Stimulated activated naive B cell treated with anti-CD40 and anti-IgM and Interleukin-4, amounts not matched to agents 10 μg/mL and 1 μg/mL and 100 μg/mL, for 72 hours (primary cell): ENCODE measurements at regions not wholly inside any gene's neighbourhood (a gene's known extent, or its start where the extent isn't known, plus 50 kb on each side); places are given as distances from the start of the nearest gene placed in this dataset.
"Not testable (repeated sequence)": the region's sequence is repeated elsewhere in the genome, so short reads cannot be mapped to it uniquely, and the experiment has no call there.

Source experiments
- ATAC-seq, 2 donors: fragments of 150-1000 bp; cut with Tn5 transposase; replicated peaks; 2 replicates each; pipeline ENCODE4 v1.10.0; 2021; ENCODE audit warnings: moderate library complexity in 1 of 2
- DNase-seq: peaks from one replicate; pipeline ENCODE4 v3.0.0; 2021
- H3K27ac Mint-ChIP-seq: one replicate; pipeline ENCODE4 v1.8.0; 2022; ENCODE audit warnings: mild to moderate bottlenecking, mixed read lengths
- H3K27me3 Mint-ChIP-seq, 2 donors: one replicate each; pipeline ENCODE4 v1.8.0; 2022; ENCODE audit warnings: mixed read lengths in 2 of 2
- H3K36me3 Mint-ChIP-seq, 2 donors: one replicate each; pipeline ENCODE4 v1.8.0; 2022; ENCODE audit warnings: mixed read lengths in 2 of 2, mild to moderate bottlenecking in 1 of 2
- H3K4me1 Mint-ChIP-seq, 2 donors: one replicate each; pipeline ENCODE4 v1.8.0; 2022; ENCODE audit warnings: mixed read lengths in 2 of 2, mild to moderate bottlenecking in 1 of 2
- H3K4me3 Mint-ChIP-seq, 2 donors: one replicate each; pipeline ENCODE4 v1.8.0; 2022; ENCODE audit warnings: mild to moderate bottlenecking in 2 of 2, mixed read lengths in 2 of 2, moderate library complexity in 1 of 2
- H3K9me3 Mint-ChIP-seq, 2 donors: one replicate each; pipeline ENCODE4 v1.8.0; 2022; ENCODE audit warnings: mixed read lengths in 2 of 2, mild to moderate bottlenecking in 1 of 2

DNA sequence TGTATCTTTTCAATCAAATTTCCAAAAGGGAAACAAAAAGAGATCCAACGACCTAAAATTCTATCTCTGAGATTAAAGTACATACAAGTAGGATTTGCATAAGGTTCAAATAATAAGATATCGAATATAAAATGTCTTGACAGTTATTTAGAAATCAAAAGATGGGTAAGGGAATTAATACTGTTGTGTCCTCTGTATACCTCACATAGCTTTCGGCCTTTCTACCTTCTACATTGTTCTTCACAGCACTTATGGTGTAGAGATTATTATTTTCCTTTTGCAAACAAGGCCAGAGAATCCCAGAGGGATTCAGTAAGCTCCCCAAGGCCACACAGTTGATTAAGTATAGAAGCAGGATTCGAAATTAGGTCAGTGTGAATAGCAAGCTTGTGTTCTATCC, 403.6 kb downstream of the SPRY2 start:
- ATAC-seq = no peak
- Mint-ChIP-seq H3K9me3 (no peaks in the 10 kb centered on the region), H3K4me1 (no peaks in the 10 kb centered on the region), H3K36me3 (no peaks in the 10 kb centered on the region), H3K27me3 (peaks cover 0 to 7% of the 10 kb centered on the region in 2 donors), H3K4me3 (no peak overlapping the region), H3K27ac (no peak overlapping the region)
- no peak for DNase-seq

DNA sequence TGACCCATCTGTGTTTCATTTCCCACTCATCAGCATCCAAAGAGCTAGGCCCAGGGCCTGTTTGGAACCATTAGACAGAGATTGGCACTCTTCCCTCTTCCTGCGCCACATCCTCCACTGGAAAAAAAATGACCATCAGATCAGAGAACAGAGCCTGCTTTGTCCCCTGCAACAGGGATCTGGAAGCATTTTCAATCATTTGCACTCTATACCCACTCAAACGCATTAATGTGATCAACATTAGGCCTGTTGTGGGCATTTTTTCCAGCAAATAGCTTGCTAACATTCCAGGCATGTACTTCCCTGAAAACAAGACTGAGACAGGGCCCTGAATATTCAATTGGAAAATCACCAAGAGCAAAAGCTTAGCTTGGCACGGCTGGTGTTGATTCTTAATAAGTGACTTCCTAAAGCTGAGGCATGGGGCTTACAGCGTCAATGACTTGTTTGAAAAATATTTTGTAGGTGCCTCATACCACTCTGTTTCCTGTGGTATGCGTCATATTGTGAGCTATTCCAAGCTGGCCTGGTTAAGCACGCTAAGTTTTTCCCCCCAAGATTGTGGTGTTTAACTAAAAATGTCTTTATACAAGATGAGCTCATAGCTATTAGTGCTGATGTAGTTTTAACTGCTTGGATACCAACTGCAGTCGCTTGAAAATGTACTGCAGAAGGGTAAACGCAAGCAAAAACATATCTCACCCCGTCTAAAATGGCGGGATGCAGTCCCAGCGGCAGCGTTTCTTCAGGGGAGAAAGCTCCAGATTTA, 404.4 kb downstream of the SPRY2 start:
- no peaks in the 10 kb centered on the region for H3K9me3 Mint-ChIP-seq
- peaks cover 0 to 3% of the 10 kb centered on the region in 2 donors for H3K27me3 Mint-ChIP-seq
- no peaks in the 10 kb centered on the region for H3K36me3 Mint-ChIP-seq
- H3K4me1 Mint-ChIP-seq = no peaks in the 10 kb centered on the region
- H3K4me3 Mint-ChIP-seq = no peak overlapping the region
- DNase-seq (no peak), ATAC-seq (no peak)
- no peak overlapping the region for H3K27ac Mint-ChIP-seq

DNA sequence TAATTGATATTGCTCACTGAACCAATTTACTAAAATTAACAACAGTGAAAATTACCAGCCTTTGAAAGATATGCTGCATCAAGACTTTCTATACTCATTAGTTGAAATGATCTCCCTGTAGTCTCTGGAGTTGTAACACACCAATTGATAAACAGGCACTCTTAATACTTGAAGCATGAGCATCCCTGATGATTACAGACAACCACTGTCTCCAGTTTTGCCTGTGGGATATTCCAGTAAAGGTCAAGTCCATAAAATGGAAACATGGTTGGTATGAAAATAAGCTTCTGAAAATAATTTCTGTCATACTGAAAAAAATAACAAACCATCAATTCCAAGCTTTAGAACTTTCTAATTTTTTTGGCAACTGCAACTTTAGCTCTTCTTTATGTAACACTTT, 405.8 kb downstream of the SPRY2 start:
- no peak overlapping the region for H3K4me3 Mint-ChIP-seq
- ATAC-seq (no peak), DNase-seq (no peak)
- H3K4me1 Mint-ChIP-seq = no peaks in the 10 kb centered on the region
- H3K27ac Mint-ChIP-seq = no peak overlapping the region
- H3K36me3 Mint-ChIP-seq = no peaks in the 10 kb centered on the region
- peaks cover 3 to 4% of the 10 kb centered on the region in 2 donors for H3K9me3 Mint-ChIP-seq
- H3K27me3 Mint-ChIP-seq = no peaks in the 10 kb centered on the region

DNA sequence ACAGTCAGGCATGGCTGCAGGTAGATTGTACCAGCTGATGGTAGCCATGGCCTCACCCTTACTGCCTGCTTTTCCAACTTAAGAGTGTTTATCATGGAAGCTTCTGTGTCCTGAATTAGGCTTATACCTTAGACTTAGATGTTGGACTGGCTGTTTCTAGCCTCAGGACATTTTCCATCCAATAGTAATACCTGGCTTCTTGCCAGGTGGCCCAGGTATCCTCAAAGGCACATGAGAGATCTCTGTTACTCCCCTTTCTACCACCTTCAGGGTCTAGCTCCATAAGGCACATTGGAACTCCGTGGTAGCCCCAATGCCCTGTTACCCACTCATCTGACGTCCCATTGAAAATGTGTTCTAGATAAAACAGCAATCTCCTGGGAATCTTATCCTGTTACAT, 407.5 kb downstream of the SPRY2 start:
- no peak overlapping the region for H3K27ac Mint-ChIP-seq
- H3K36me3 Mint-ChIP-seq = no peaks in the 10 kb centered on the region
- H3K4me1 Mint-ChIP-seq = no peaks in the 10 kb centered on the region
- no peak overlapping the region for H3K4me3 Mint-ChIP-seq
- H3K9me3 Mint-ChIP-seq = peaks cover 3 to 4% of the 10 kb centered on the region in 2 donors
- DNase-seq = no peak
- no peaks in the 10 kb centered on the region for H3K27me3 Mint-ChIP-seq
- ATAC-seq = no peak

DNA sequence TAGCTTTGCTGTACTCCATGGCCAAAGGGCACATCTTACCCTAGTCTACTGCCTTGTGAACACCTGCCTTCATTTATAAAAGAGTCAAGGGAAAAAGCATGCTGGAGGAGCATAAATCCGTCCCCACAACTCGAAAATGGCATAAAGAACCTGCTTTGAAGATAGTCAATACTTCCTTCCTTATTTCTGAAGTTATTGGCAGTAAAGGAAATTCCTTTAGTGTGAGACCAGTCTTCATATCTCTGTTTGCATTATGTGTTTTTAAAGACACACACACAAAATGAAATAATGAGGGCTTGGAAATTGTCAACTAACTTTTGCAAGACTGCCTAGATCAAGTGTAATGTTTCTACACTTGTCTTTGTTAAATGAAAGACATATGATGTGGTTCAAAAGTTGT, 408.4 kb downstream of the SPRY2 start:
- no peaks in the 10 kb centered on the region for H3K27me3 Mint-ChIP-seq
- DNase-seq (no peak), ATAC-seq (no peak)
- H3K36me3 Mint-ChIP-seq = no peaks in the 10 kb centered on the region
- H3K4me3 Mint-ChIP-seq = no peak overlapping the region
- no peaks in the 10 kb centered on the region for H3K4me1 Mint-ChIP-seq
- H3K27ac Mint-ChIP-seq = no peak overlapping the region
- H3K9me3 Mint-ChIP-seq = peaks cover 3 to 4% of the 10 kb centered on the region in 2 donors

DNA sequence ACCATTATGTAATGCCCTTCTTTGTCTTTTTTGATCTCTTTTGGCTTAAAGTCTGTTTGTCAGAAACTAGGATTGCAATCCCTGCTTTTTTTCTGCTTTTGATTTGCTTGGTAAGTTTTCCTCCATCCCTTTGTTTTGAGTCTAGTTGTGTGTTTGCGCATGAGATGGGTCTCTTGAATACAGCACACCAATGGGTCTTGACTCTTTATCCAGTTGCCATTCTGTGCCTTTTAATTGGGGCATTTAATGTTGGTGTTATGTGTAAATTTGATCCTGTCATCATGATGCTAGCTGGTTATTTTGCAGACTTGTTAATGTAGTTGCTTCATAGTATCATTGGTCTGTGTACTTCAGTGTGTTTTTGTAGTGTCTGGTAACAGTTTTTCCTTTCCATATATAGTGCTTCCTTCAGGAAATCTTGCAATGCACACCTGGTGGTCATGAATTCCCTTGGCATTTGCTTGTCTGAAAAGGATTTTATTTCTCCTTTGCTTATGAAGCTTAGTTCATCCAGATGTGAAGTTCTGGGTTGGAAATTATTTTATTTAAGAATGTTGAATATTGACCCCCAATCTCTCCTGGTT, 416.9 kb downstream of the SPRY2 start:
- not testable (repeated sequence) for ATAC-seq, H3K27ac Mint-ChIP-seq, H3K4me3 Mint-ChIP-seq, H3K4me1 Mint-ChIP-seq, DNase-seq, H3K36me3 Mint-ChIP-seq, H3K27me3 Mint-ChIP-seq
- peaks cover 16 to 28% of the 10 kb centered on the region in 2 donors for H3K9me3 Mint-ChIP-seq

DNA sequence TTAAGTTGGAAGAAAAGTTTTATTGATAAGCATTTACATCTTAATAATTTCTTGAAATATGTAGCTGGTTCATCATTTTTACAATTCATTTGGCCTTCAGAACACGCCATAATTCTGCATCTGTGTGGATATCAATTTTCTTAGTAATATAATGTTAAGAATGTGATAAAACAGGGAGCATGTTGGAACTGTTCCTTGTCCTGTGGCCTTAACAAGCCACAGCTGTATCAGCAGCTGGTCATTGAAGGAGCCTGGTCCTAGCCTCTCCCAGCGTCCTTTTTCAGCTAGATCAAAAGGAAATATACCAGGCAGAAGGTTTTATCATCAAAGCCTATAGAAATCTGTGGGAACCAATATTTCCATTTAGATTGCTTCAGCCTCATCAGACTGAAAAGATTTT, 421.8 kb downstream of the SPRY2 start:
- DNase-seq = no peak
- Mint-ChIP-seq H3K4me1 (no peaks in the 10 kb centered on the region), H3K36me3 (peaks cover 0 to 2% of the 10 kb centered on the region in 2 donors), H3K4me3 (no peak overlapping the region), H3K27me3 (no peaks in the 10 kb centered on the region), H3K27ac (no peak overlapping the region), H3K9me3 (peaks cover 15 to 17% of the 10 kb centered on the region in 2 donors)
- ATAC-seq = no peak

DNA sequence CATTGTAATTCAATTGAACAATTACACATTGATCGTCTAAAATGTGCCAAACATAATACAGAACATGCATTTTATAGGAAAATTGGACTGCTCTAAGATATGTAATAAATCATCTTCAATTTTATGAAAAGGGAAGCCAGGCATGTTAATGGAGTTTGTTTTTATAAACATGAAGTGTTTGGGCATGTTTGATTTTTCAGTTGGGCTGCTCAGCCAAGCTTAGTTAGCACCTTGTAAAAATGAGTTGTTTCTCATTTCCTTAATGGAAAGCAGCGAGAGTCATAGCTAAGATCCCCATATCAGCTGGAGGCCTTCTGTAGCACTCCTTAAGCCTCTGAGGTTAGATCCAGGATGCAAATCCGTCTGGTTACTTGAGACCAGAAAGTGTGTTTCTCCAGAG, 422.3 kb downstream of the SPRY2 start:
- no peak for DNase-seq
- H3K9me3 Mint-ChIP-seq = peaks cover 11 to 14% of the 10 kb centered on the region in 2 donors
- H3K36me3 Mint-ChIP-seq = no peaks in the 10 kb centered on the region
- no peak for ATAC-seq
- no peak overlapping the region for H3K4me3 Mint-ChIP-seq
- H3K27me3 Mint-ChIP-seq = no peaks in the 10 kb centered on the region
- H3K27ac Mint-ChIP-seq = no peak overlapping the region
- H3K4me1 Mint-ChIP-seq = no peaks in the 10 kb centered on the region

DNA sequence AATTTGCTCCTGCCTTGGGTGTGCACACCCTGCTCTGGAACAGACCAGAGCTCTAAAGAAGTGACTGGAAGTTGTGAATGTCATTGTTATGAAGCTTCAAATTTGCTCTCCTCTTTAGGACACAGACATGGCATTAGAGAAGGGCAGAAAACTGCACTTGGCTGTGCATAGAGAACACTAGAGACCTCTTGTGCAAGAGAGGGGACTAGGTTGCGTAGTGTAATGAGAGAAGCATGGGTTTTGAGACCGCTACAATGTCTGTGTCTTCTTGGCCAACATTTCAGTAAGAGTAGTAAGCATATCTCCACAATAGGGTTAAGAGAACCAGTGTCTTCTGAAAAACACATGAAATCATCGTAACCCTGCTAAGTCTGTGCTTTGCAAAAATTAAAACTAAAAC, 423.3 kb downstream of the SPRY2 start:
- Mint-ChIP-seq H3K36me3 (no peaks in the 10 kb centered on the region), H3K27me3 (no peaks in the 10 kb centered on the region), H3K9me3 (peaks cover 4 to 7% of the 10 kb centered on the region in 2 donors), H3K4me3 (no peak overlapping the region), H3K4me1 (no peaks in the 10 kb centered on the region), H3K27ac (no peak overlapping the region)
- no peak for DNase-seq
- ATAC-seq = no peak

DNA sequence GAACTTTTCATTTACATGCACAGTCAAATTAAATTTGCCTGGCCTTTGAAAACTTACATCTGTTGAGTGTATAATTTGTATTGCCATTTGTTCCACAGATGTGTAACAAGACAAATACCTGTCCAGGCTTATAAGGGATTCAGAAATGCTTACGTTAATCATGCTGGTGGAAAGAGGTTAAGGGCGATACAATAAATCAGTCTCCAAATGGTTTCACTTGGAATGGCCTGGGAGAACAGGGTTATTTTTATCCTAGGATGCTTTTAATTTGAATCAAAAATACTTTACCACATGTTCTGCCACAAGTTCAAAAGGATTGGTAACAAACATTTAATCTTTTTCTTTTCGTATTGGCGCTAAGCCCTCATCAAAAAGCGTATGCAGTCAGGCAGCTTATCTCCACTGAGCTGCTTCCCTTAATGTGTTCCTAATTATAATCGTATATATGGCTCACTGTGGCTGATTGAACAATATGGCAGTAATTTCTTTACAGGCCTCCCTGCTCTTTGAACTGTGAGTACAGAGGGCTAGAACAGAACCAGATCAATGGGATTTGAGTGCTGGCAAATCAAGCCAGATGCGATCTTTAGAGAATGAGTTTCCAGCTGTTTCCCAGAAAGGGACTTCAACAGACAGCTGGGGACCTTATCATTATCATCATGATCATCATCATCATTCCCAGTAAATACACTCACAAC, 425.7 kb downstream of the SPRY2 start:
- Mint-ChIP-seq H3K4me3 (no peak overlapping the region), H3K4me1 (no peaks in the 10 kb centered on the region), H3K36me3 (no peaks in the 10 kb centered on the region), H3K27me3 (no peaks in the 10 kb centered on the region), H3K27ac (no peak overlapping the region), H3K9me3 (no peaks in the 10 kb centered on the region)
- ATAC-seq = no peak
- DNase-seq = no peak

DNA sequence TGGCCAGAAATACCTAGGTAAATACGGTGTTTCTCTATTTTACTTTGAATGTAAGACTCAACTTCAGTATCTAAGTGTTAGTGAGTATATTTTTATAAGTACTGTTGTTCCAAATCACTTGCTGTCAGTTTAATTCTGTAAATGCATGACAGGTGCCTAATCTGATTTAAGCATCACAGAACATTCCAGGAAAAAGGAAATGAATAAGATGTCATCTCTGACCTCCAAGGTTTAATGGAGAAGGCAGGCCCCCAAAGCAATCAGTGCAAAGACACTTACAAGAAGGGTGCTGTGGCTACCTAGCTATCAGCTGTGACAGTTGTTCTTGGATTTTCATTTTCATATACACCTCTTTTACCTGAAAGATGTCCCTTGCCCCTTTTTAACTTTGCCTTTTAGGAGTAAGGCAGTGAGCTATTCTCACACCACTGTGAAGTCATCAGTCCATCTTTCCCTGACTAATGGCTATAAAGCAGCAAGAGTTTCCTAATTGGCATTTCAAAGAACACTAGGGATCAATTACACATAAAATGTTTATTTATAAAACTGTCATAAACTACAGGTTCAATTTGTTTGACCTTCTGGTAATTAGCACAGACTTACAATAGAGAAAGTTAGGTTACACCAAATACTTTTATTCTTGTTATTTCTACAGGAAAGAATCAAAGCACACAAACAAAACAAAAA, 427.6 kb downstream of the SPRY2 start:
- H3K27ac Mint-ChIP-seq = no peak overlapping the region
- no peaks in the 10 kb centered on the region for H3K4me1 Mint-ChIP-seq
- no peak for DNase-seq

DNA sequence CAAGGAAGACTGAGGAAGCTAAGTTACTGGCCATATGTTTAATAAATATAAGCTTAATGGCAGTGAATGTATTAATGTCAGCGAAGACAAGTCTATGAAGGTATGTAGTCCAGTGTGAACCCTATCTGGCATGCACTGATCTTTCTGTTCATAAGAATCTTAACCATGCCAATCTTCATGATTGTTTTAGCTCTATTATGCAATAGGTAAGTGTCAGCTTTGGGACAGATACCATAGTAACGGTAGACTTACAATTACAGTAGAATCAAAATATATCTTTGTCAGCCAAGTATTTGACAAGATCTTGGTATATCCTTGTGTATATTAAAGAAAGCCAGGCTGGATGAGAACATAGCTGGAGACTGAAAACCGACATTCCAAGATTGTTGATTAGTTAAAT, 428.5 kb downstream of the SPRY2 start:
- Mint-ChIP-seq H3K9me3 (peaks cover 0 to 4% of the 10 kb centered on the region in 2 donors), H3K36me3 (no peaks in the 10 kb centered on the region), H3K4me3 (no peak overlapping the region), H3K27ac (no peak overlapping the region), H3K27me3 (no peaks in the 10 kb centered on the region), H3K4me1 (no peaks in the 10 kb centered on the region)
- DNase-seq (no peak), ATAC-seq (no peak)

More for the DNA sequence above, 427.6 kb downstream of the SPRY2 start:
- no peaks in the 10 kb centered on the region for H3K9me3 Mint-ChIP-seq
- ATAC-seq = no peak
- no peaks in the 10 kb centered on the region for H3K27me3 Mint-ChIP-seq
- H3K36me3 Mint-ChIP-seq = no peaks in the 10 kb centered on the region
- no peak overlapping the region for H3K4me3 Mint-ChIP-seq

DNA sequence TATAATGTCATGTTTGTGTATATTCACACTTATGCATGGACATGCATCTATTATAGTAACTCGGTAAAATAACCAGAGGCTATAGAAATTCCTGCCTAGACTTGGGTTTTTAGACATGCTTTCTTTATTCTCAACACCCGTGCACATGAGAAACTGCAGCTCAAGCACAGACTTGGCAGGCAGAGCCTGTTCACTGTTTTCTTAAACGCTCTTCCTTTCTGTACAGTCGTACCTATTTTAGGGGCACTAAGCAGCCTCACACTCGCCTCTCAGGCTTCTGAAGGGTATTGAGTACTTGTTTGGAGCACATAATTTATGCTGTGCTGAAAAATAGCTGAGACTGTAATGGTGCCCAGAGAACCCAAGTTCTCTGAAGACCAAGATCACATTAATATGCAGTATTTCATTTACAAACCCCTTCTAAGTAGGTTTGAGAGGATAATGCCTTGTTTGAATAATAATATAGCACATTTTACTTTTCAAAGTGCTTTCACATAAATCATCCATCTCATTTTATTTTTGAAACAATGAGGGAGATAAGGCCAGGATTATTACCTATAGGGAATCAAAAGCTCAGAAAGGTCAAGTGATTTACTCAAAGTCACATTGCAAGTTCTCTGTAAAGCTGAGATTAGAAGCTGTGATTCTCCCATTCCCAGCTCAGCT, 429.9 kb downstream of the SPRY2 start:
- no peak for DNase-seq
- ATAC-seq = no peak
- Mint-ChIP-seq H3K27ac (no peak overlapping the region), H3K4me1 (no peaks in the 10 kb centered on the region), H3K4me3 (no peak overlapping the region), H3K27me3 (no peaks in the 10 kb centered on the region), H3K9me3 (peaks cover 0 to 4% of the 10 kb centered on the region in 2 donors), H3K36me3 (no peaks in the 10 kb centered on the region)

DNA sequence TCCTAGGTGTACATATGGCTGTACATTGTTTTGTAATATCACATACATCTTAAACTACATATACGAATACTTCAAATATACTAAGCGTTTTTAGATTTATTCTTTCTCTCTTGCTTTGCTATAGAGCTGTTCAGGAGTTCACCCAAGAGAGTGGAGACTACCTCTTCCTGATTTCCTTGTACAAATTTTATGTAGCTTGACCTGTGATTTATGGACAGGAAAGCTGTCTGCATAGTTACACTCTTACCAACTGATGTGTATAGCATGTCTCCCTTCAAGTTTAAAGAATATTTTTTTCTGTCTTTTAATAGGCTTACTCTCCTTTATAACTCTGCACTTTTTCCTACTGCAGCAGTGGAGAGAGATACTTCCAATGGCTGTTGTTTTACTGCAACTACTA, 428.7 kb downstream of the NDFIP2 start:
- Mint-ChIP-seq H3K9me3 (peaks cover 0 to 4% of the 10 kb centered on the region in 2 donors), H3K27ac (no peak overlapping the region), H3K4me3 (no peak overlapping the region), H3K36me3 (no peaks in the 10 kb centered on the region), H3K4me1 (no peaks in the 10 kb centered on the region), H3K27me3 (no peaks in the 10 kb centered on the region)
- no peak for ATAC-seq
- DNase-seq = no peak
